GM12878 (cell line): ENCODE measurements at regions not wholly inside any gene's neighbourhood (a gene's known extent, or its start where the extent isn't known, plus 50 kb on each side); places are given as distances from the start of the nearest gene placed in this dataset.

ENCODE experiments used
- ATAC-seq: fragments of 200-7000 bp; cut with Tn5 transposase; 3 replicates; pipeline ENCODE4 v1.9.1; 2020; ENCODE audit warnings: mild to moderate bottlenecking, moderate library complexity
- BruUV-seq: library from RNA; stranded (reverse); fragments of 400-500 nt; replicated peaks from 2 replicates; lab custom pipeline; 2021; lab: Mats Ljungman, UMichigan
- CTCF ChIA-PET: fragments of 300-600 bp; sonication (Branson Sonifier 250); formaldehyde crosslinking; extraction: SDS; loops from one replicate; lab custom pipeline; 2021; ENCODE audit warnings: inconsistent platforms; lab: Yijun Ruan, JAX
- POLR2A ChIA-PET: fragments of 350-600 bp; formaldehyde crosslinking; extraction: SDS; loops from one replicate; lab custom pipeline; 2021; ENCODE audit warnings: inconsistent platforms; lab: Charles Lee
- RAD21 ChIA-PET: fragments of 300-600 bp; sonication (Branson Sonifier 250); formaldehyde crosslinking; loops from one replicate; lab custom pipeline; 2023; ENCODE audit warnings: antibody characterized with exemption; ENCODE audit not compliant: unreplicated experiment; lab: Charles Lee
- SMC1A ChIA-PET: fragments of 300-600 bp; sonication (Branson Sonifier 250); formaldehyde crosslinking; loops from one replicate; lab custom pipeline; 2023; ENCODE audit not compliant: unreplicated experiment, uncharacterized antibody; lab: Charles Lee
- DNase-seq: peaks from one replicate; pipeline ENCODE4 v3.0.0-alpha.2; 2011; ENCODE audit warnings: low read depth, low spot score
- FAIRE-seq: peaks from 3 replicates; lab custom pipeline; 2011; peaks lifted over from hg19 to GRCh38; lab: Jason Lieb, UNC
- H2AFZ ChIP-seq: 2 replicates; pipeline ENCODE4 v1.6.0; 2011; ENCODE audit warnings: low read depth, low read length, control low read depth; ENCODE audit not compliant: control insufficient read depth
- H3K27ac ChIP-seq: 2 replicates; pipeline ENCODE4 v1.5.1; 2011; ENCODE audit warnings: control low read depth; ENCODE audit not compliant: control insufficient read depth, insufficient read depth
- H3K27me3 ChIP-seq, 2 experiments: replicated peaks in 1 of 2; 2 replicates each; pipeline versions ENCODE4 v1.6.0 to v1.6.1; 2011; ENCODE audit warnings: low read length in 1 of 2; ENCODE audit not compliant: control insufficient read depth in 2 of 2, insufficient read depth in 2 of 2
- H3K36me3 ChIP-seq, 2 experiments: 2 replicates each; pipeline ENCODE4 v1.5.1; 2011; ENCODE audit warnings: low read length in 1 of 2; ENCODE audit not compliant: control insufficient read depth in 2 of 2, insufficient read depth in 2 of 2
- H3K4me1 ChIP-seq: 2 replicates; pipeline ENCODE4 v1.6.1; 2011; ENCODE audit warnings: mild to moderate bottlenecking, low read length, moderate library complexity, mixed read lengths; ENCODE audit not compliant: control insufficient read depth, insufficient read depth
- H3K4me2 ChIP-seq: 2 replicates; pipeline ENCODE4 v1.6.0; 2011; ENCODE audit warnings: control low read depth; ENCODE audit not compliant: control insufficient read depth, insufficient read depth
- H3K4me3 ChIP-seq: fragments of 200-600 bp; sonication (generic); 2 replicates; pipeline ENCODE4 v1.5.1; 2016
- H3K79me2 ChIP-seq: 2 replicates; pipeline ENCODE4 v1.6.0; 2011; ENCODE audit warnings: low read length; ENCODE audit not compliant: control insufficient read depth, insufficient read depth
- H3K9ac ChIP-seq: 2 replicates; pipeline ENCODE4 v1.8.0; 2011; ENCODE audit warnings: low read length, control low read depth, mixed read lengths; ENCODE audit not compliant: control insufficient read depth, insufficient read depth
- H3K9me3 ChIP-seq: replicated peaks from 3 replicates; pipeline ENCODE4 v1.5.1; 2011; ENCODE audit warnings: mild to moderate bottlenecking, low read length; ENCODE audit not compliant: control insufficient read depth, insufficient read depth
- H4K20me1 ChIP-seq: 2 replicates; pipeline ENCODE4 v1.6.0; 2011; ENCODE audit not compliant: control insufficient read depth, insufficient read depth
- BCLAF1 ChIP-seq: fragments of 450-650 bp; IDR thresholded peaks from 2 replicates; pipeline ENCODE4 v1.6.1; 2017; ENCODE audit warnings: antibody characterized with exemption, mild to moderate bottlenecking, moderate library complexity
- CREM ChIP-seq: IDR thresholded peaks from 2 replicates; pipeline ENCODE4 v1.6.1; 2014; ENCODE audit warnings: antibody characterized with exemption, low read depth
- MEF2B ChIP-seq: fragments of 450-650 bp; IDR thresholded peaks from 2 replicates; pipeline ENCODE4 v1.6.1; 2018; ENCODE audit warnings: mild to moderate bottlenecking, moderate library complexity; ENCODE audit not compliant: partially characterized antibody, poor library complexity, severe bottlenecking
- MLLT1 ChIP-seq: fragments of 450-650 bp; IDR thresholded peaks from 2 replicates; pipeline ENCODE4 v1.6.1; 2016; ENCODE audit warnings: mild to moderate bottlenecking
- MYC ChIP-seq: IDR thresholded peaks from 2 replicates; pipeline ENCODE4 v1.6.1; 2011; ENCODE audit warnings: mild to moderate bottlenecking, low read length, moderate library complexity, inconsistent platforms; ENCODE audit not compliant: insufficient read depth, insufficient replicate concordance, insufficient read length, severe bottlenecking
- PAX5 ChIP-seq: IDR thresholded peaks from 2 replicates; pipeline ENCODE4 v1.6.1; 2011; ENCODE audit warnings: low read depth, low read length, borderline replicate concordance
- WGBS: methylation state at CpG from one replicate; pipeline ENCODE4 v1.1.6; 2016; ENCODE audit warnings: low lambda C conversion rate; ENCODE audit not compliant: insufficient replicate concordance, insufficient coverage; ENCODE audit errors: missing lambda C conversion rate; 5-methylcytosine and 5-hydroxymethylcytosine counted together
- in situ Hi-C: fragments of 300-500 bp; cut with MboI; formaldehyde crosslinking; loops from 9 replicates; pipeline ENCODE4 v1.14.3; 2018; ENCODE audit warnings: mixed read lengths
- intact Hi-C: fragments of 100-400 bp; cut with micrococcal nuclease; formaldehyde crosslinking; loops from one replicate; pipeline ENCODE4 v1.14.2; 2022; ENCODE audit not compliant: unreplicated experiment

GRCh38 chr7:25512061-25512687 lies 283.9 kb upstream of the NPVF start:
- intact Hi-C loops = no loop called here

More at GRCh38 chr7:25512061-25512687, 283.9 kb upstream of the NPVF start:
- SMC1A ChIA-PET = no interaction called here
- Histone ChIP-seq H3K27ac (no peak overlapping the region), H3K4me1 (no peaks in the 10 kb centered on the region), H3K4me2 (no peak overlapping the region), H3K27me3 (no peaks in the 10 kb centered on the region), H3K9ac (no peak overlapping the region), H4K20me1 (no peaks in the 10 kb centered on the region), H3K79me2 (no peaks in the 10 kb centered on the region), H2AFZ (no peak overlapping the region), H3K36me3 (no peaks in the 10 kb centered on the region)
- FAIRE-seq = no peak
- CTCF ChIA-PET = no interaction called here
- POLR2A ChIA-PET = no interaction called here
- no TSS peak for BruUV-seq
- in situ Hi-C loops = no loop called here
- TF ChIP-seq MEF2B (no peak), MLLT1 (no peak), BCLAF1 (no peak), MYC (no peak), CREM (no peak), PAX5 (no peak)
- TF ChIP-seq, all 136 proteins: peak for 0
- RAD21 ChIA-PET = no interaction called here
- ATAC-seq = no peak
- no peak overlapping the region for H3K4me3 ChIP-seq
- 63% methylated on average over 5 of the region's 5 CpGs for WGBS
- no peak for DNase-seq
- no peaks in the 10 kb centered on the region for H3K9me3 ChIP-seq
